A172 (cell line): ENCODE measurements at regions not wholly inside any gene's neighbourhood (a gene's known extent, or its start where the extent isn't known, plus 50 kb on each side); places are given as distances from the start of the nearest gene placed in this dataset.
"Not testable (repeated sequence)": the region's sequence is repeated elsewhere in the genome, so short reads cannot be mapped to it uniquely, and the experiment has no call there.

Experiments used
- DNase-seq: peaks from one replicate; pipeline ENCODE4 v3.0.0-alpha.2; 2015; ENCODE audit warnings: low spot score

- no peak for DNase-seq
Measured at GRCh38 chr3:181533811-181534210, 177.9 kb upstream of the SOX2 start.

- no peak for DNase-seq
Measured at GRCh38 chr3:181530584-181530983, 181.1 kb upstream of the SOX2 start.

- no peak for DNase-seq
Measured at GRCh38 chr3:181521831-181522230, 189.9 kb upstream of the SOX2 start.

- no peak for DNase-seq
Measured at GRCh38 chr3:181518222-181518621, 193.5 kb upstream of the SOX2 start.

GRCh38 chr3:181512787-181513186 lies 198.9 kb upstream of the SOX2 start:
- no peak for DNase-seq

GRCh38 chr3:181510500-181510899 lies 201.2 kb upstream of the SOX2 start:
- no peak for DNase-seq

- DNase-seq: no peak
Measured at GRCh38 chr3:181497358-181497757, 214.4 kb upstream of the SOX2 start.

- peak; percentile 7 for DNase-seq
Measured at GRCh38 chr3:181493423-181493822, 218.3 kb upstream of the SOX2 start.

GRCh38 chr3:181488536-181488935 lies 223.2 kb upstream of the SOX2 start:
- DNase-seq: no peak

GRCh38 chr3:181487236-181487978 lies 224.3 kb upstream of the SOX2 start:
- DNase-seq: no peak

- DNase-seq: no peak
Measured at GRCh38 chr3:181486141-181486885, 225.4 kb upstream of the SOX2 start.

- no peak for DNase-seq
Measured at GRCh38 chr3:181484026-181484425, 227.7 kb upstream of the SOX2 start.

GRCh38 chr3:181475146-181475545 lies 236.6 kb upstream of the SOX2 start:
- DNase-seq: not testable (repeated sequence)

GRCh38 chr3:181470349-181470748 lies 241.4 kb upstream of the SOX2 start:
- DNase-seq: no peak

- DNase-seq: no peak
Measured at GRCh38 chr3:181464033-181464694, 247.6 kb upstream of the SOX2 start.

- DNase-seq: no peak
Measured at GRCh38 chr3:181461381-181461780, 250.3 kb upstream of the SOX2 start.

GRCh38 chr3:181459516-181459915 lies 252.2 kb upstream of the SOX2 start:
- no peak for DNase-seq

- DNase-seq: no peak
Measured at GRCh38 chr3:181458857-181459256, 252.9 kb upstream of the SOX2 start.

GRCh38 chr3:181457756-181458155 lies 254.0 kb upstream of the SOX2 start:
- DNase-seq: no peak

- peak; percentile 45 for DNase-seq
Measured at GRCh38 chr3:181457190-181457589, 254.5 kb upstream of the SOX2 start.

GRCh38 chr3:181455276-181455675 lies 256.4 kb upstream of the SOX2 start:
- no peak for DNase-seq

GRCh38 chr3:181454451-181455027 lies 257.2 kb upstream of the SOX2 start:
- DNase-seq: no peak
